T47D (cell line): ENCODE measurements at regions not wholly inside any gene's neighbourhood (a gene's known extent, or its start where the extent isn't known, plus 50 kb on each side); places are given as distances from the start of the nearest gene placed in this dataset.

Experiments used
- DNase-seq, 2 experiments: peaks; one replicate each; pipeline versions ENCODE4 v3.0.0 to v3.0.0-alpha.2; 2011 to 2012; ENCODE audit warnings: low read depth in 1 of 2, low spot score in 1 of 2
- JUND ChIP-seq: IDR thresholded peaks from 2 replicates; pipeline ENCODE4 v1.6.1; 2012; ENCODE audit warnings: low read depth
- in situ Hi-C: cut with HindIII; loops from 2 replicates; pipeline ENCODE4 v1.10.0; 2016; ENCODE audit warnings: low sequenced_read_pairs, low pct_unique_long_range_greater_than_20kb

DNA sequence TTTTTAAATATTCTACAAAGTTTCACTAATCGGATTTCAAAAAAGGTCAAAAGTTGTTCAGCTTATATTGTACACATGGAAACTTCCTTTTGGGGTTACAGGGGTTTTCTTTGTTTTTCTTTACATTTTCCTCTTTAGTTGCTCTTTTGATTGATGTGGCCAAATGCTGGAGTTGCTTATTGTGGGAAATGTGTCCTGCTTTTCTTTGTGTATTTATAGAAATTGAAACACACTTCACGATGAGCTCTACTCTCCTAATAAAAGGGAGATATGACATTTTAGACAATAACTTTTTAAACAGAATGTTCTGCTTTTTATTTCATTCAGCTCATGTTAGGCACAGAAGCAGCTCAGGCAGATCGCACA is 50.7 kb upstream of the SPRY1 start:
- in situ Hi-C loops = no loop called here

GRCh38 chr4:123346330-123346940 is 50.2 kb upstream of the SPRY1 start:
- in situ Hi-C loops = no loop called here
- no peak for DNase-seq
- no peak for TF ChIP-seq JUND

More for the DNA sequence above, 50.7 kb upstream of the SPRY1 start:
- no peak for TF ChIP-seq JUND
- DNase-seq = no peak
